ENCODE measurements at regions not wholly inside any gene's neighbourhood (a gene's known extent, or its start where the extent isn't known, plus 50 kb on each side); places are given as distances from the start of the nearest gene placed in this dataset.
"Not testable (repeated sequence)": the region's sequence is repeated elsewhere in the genome, so short reads cannot be mapped to it uniquely, and the experiment has no call there.

- no peak for DNase-seq
These were observed 216.9 kb upstream of the RXFP2 start for GRCh38 chr13:31522396-31522795.

DNA sequence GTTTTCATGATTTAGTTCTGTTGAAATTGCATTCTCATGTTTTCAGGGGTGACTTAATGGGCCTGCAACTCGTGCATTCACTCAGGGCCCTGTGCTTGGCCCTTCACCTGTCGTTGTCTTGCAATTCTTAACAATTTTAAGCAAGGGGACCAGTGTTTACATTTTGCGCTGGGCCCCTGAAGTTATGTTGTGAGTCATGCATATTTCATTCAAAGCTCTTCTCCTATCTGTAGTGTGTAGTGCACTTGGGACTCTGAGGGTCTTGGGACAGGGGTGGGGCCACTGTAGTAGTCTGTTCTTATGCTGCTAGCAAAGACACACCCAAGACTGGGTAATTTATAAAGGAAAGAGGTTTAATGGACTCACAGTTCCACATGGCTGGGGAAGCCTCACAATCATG lies 211.2 kb upstream of the RXFP2 start:
- DNase-seq, result no peak

GRCh38 chr13:31528758-31529157 lies 210.6 kb upstream of the RXFP2 start:
- DNase-seq, result no peak

DNA sequence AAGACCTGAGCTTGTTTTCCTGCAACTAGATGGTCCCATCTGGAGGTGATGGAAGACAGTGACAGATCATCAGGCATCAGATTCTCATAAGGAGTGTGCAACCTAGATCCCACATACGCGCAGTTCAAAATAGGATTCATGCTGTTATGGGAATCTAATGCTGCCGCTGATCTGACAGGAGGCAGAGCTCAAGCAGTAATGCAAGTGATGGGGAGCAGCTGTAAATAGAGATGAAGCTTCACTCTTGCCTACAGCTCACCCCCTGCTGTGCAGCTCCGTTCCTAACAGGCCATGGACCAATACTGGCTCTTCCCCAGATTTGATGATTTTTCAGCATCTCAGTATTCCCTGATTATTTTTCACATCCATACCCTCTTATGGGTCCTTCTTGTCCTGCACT lies 208.4 kb upstream of the RXFP2 start:
- DNase-seq, result no peak

- no peak for DNase-seq
These were observed 202.3 kb upstream of the RXFP2 start for GRCh38 chr13:31537052-31537451.

- no peak for DNase-seq
These were observed 201.0 kb upstream of the RXFP2 start for GRCh38 chr13:31538067-31539042.

- no peak for DNase-seq
These were observed 199.0 kb upstream of the RXFP2 start for GRCh38 chr13:31540281-31540680.

GRCh38 chr13:31543190-31543589 lies 196.1 kb upstream of the RXFP2 start:
- DNase-seq, result no peak

GRCh38 chr13:31545616-31546015 lies 193.7 kb upstream of the RXFP2 start:
- DNase-seq, result no peak

GRCh38 chr13:31556376-31556775 lies 182.9 kb upstream of the RXFP2 start:
- DNase-seq, result no peak

GRCh38 chr13:31584221-31584620 lies 155.1 kb upstream of the RXFP2 start:
- DNase-seq, result not testable (repeated sequence)

- no peak for DNase-seq
These were observed 151.5 kb upstream of the RXFP2 start for GRCh38 chr13:31587698-31588266.

DNA sequence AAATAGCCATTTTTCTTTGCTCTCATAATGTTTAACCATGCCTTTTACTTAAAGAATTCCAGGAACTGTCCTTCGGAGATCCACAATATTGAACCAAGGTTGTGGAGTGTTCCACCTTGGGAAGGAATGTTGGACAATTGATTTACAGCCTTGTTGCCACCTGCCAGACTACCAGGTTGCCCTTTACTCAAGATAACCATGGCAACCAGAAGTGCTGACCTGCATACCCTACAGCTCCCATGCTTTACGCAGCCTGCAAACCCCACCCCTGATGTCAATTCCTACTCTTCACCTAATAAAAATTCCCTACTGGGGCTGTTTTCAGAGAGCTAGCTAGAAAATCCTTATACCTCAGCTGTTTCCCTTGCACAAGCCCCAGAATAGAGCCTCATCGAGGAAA lies 151.0 kb upstream of the RXFP2 start:
- DNase-seq, result no peak

DNA sequence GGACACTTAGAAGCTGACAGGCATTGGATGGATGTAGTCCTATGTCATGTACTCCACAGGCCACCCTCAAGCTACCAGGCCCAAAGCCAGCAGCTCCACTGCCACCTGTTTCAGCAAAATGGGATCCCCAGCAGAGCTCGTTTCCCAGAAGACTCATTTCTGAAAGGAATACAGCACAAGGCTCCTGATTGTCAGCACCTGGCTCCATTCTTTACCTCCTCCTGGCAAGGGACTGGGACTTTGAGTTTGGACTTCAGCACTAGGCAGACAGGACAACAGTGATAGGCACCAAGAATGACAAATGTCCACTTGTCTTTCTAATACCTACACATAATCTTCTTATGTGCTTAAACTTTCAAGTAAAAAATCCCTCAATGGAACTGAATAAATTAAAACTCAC lies 150.4 kb upstream of the RXFP2 start:
- no peak for DNase-seq

GRCh38 chr13:31591642-31592233 lies 147.6 kb upstream of the RXFP2 start:
- no peak for DNase-seq

DNA sequence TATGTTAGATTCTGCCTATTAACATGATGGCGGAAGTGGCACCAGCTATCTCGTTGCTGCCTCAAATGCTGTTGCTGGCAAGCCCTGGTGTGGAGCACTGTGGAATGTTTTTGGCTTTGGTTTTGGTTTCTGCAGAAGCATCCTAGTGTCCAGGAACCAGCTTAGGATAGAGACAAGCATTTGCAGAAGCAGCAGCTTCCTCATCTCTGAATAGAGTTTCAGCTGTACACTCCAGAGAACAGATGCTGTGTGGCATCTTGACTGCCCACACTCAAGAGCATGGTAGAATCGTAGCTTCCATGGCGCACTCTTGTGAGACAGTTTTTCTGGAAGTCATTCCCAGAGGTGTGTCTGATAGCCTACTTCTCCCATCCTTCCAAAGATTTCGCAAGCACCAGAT lies 145.3 kb upstream of the RXFP2 start:
- DNase-seq, result no peak

DNA sequence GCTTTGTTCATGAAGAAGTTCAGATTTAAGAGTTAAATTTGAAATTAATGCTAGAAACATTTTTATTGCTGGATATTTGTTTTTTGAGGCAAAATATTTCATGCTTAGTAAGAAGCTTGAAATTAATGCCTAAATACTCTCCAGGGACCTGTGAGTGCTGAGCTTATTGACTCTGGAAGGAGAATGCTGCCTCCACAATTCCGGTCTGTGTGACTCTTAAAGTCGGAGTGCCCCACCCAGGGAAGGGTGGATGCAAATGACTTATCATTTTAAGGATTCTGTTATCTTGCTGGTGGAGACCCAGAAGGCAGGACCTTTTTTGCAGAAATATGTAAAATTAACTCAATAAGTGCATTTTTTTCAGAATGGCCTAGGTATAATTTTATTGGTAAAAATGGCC lies 143.8 kb upstream of the RXFP2 start:
- no peak for DNase-seq

DNA sequence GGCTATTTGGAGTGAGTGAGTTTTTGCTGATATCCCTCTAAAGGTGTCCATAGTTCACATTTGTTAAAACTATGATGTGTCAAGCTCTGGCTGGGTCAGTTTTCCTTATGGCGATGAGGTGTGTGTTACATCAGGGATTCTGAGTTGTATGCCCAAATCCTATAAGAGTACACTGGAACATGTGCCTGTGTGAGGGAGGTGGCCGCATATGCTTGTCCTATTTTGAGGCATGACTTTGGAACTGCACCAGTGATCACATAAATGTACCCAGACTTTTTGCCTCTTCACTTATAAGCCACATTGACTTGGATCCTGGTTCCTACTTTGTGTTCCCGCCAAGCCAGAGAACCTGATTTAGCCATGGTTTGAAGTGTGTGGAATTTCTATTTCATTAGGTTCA lies 140.3 kb upstream of the RXFP2 start:
- no peak for DNase-seq

GRCh38 chr13:31605076-31605860 lies 134.1 kb upstream of the RXFP2 start:
- DNase-seq, result no peak

- not testable (repeated sequence) for DNase-seq
These were observed 131.8 kb upstream of the RXFP2 start for GRCh38 chr13:31607531-31607930.

- DNase-seq, result not testable (repeated sequence)
These were observed 130.5 kb upstream of the RXFP2 start for GRCh38 chr13:31608780-31609179.

DNA sequence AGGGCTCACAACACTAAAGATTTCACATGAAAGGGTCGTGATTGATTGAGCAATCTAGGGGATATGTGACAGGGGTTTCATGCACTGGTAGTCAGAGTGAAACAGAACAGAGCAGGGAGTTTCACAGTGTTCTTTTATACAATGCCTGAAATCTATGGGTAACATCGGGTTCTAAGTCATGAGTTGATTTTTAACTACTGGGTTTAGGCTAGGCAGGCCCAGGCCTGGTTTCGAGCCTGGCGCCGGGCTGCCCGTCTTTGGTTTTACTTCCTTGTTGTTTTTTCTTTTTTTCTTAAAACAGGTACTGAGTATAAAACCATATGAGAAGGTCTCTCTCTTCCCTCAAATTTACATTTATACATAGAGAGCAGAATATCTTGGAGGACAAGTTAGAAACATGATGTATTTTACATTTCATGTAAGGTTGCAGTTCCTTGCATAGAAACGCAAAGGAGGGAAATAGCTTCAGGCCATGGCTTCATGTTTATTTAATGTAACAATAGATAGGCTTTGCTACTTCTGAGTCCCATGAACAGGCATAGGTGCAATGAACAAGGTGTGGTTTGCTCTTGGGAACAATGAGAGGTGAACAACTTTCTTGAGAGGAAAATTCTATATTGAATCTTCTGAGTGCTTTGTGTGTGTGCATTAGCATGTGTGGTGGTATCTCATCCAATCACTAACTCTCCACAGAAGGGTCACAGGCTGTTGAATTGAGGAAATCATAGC lies 128.9 kb upstream of the RXFP2 start:
- DNase-seq, result no peak

- no peak for DNase-seq
These were observed 128.1 kb upstream of the RXFP2 start for GRCh38 chr13:31611214-31611613.

Measured in stimulated activated CD4-positive, alpha-beta T cell treated with anti-CD3 and anti-CD28 coated beads, Interleukin-4, amount 100 ng/mL, for 24 hours (primary cell).